ENCODE measurements at regions not wholly inside any gene's neighbourhood (a gene's known extent, or its start where the extent isn't known, plus 50 kb on each side); places are given as distances from the start of the nearest gene placed in this dataset.

DNA sequence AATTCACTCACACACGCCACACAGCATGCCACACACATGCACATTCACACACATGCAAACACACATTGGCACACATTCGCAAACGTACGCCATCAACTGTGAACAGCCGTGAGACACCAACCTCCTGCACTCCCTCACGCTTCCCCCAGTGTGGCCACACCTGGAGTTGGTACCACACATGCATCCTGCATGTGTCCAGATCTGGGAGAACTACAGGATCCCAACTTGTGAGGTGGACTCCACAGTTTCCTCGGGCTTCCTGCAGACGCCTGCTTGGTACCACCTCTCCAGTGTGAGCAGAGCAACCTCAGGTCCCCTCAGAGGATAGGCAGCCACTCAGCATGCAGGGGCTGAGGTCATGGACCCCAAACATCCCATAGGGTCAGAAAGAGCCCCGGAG is 239.0 kb downstream of the EIPR1 start:
- TF ChIP-seq, protein P1, sequence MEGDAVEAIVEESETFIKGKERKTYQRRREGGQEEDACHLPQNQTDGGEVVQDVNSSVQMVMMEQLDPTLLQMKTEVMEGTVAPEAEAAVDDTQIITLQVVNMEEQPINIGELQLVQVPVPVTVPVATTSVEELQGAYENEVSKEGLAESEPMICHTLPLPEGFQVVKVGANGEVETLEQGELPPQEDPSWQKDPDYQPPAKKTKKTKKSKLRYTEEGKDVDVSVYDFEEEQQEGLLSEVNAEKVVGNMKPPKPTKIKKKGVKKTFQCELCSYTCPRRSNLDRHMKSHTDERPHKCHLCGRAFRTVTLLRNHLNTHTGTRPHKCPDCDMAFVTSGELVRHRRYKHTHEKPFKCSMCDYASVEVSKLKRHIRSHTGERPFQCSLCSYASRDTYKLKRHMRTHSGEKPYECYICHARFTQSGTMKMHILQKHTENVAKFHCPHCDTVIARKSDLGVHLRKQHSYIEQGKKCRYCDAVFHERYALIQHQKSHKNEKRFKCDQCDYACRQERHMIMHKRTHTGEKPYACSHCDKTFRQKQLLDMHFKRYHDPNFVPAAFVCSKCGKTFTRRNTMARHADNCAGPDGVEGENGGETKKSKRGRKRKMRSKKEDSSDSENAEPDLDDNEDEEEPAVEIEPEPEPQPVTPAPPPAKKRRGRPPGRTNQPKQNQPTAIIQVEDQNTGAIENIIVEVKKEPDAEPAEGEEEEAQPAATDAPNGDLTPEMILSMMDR (conservative IDR thresholded peaks at IDR 0.05 in 1 of 2, IDR thresholded peaks at IDR 0.05 in 1 of 2; ENCODE audit: low read depth in 1 of 2, low read length in 2 of 2): no peak
- TF ChIP-seq EZH2 (IDR thresholded peaks at IDR 0.05; ENCODE audit: low read length, missing control alignments): no peak

Data from fibroblast of lung (primary cell).